IPS DF 6.9 (cell line): ENCODE measurements at regions not wholly inside any gene's neighbourhood (a gene's known extent, or its start where the extent isn't known, plus 50 kb on each side); places are given as distances from the start of the nearest gene placed in this dataset.

Experiments used
- DNase-seq: peaks from one replicate; pipeline ENCODE4 v3.0.0-alpha.2; 2013; ENCODE audit warnings: low read depth, low spot score
- H3K27ac ChIP-seq: one replicate; pipeline ENCODE4 v1.5.1; 2013; ENCODE audit warnings: low read length, control low read depth
- H3K27me3 ChIP-seq: 2 replicates; pipeline ENCODE4 v1.6.1; 2013; ENCODE audit warnings: mild to moderate bottlenecking, low read length; ENCODE audit not compliant: control insufficient read depth, insufficient read depth
- H3K36me3 ChIP-seq: 2 replicates; pipeline ENCODE4 v1.6.1; 2013; ENCODE audit warnings: low read length; ENCODE audit not compliant: control insufficient read depth, insufficient read depth
- H3K4me1 ChIP-seq: 2 replicates; pipeline ENCODE4 v1.6.1; 2013; ENCODE audit warnings: low read length; ENCODE audit not compliant: control insufficient read depth, insufficient read depth
- H3K4me3 ChIP-seq: 2 replicates; pipeline ENCODE4 v1.5.1; 2013; ENCODE audit warnings: mild to moderate bottlenecking, low read length
- H3K9me3 ChIP-seq: 2 replicates; pipeline ENCODE4 v1.6.1; 2013; ENCODE audit warnings: low read length, inconsistent platforms; ENCODE audit not compliant: control insufficient read depth, insufficient read depth
- WGBS: extraction: QIAGEN DNeasy Blood & Tissue Kit; methylation state at CpG from one replicate; pipeline ENCODE4 v1.1.7; 2013; ENCODE audit warnings: mixed read lengths, missing lambda C conversion rate; ENCODE audit not compliant: insufficient read length, insufficient coverage; 5-methylcytosine and 5-hydroxymethylcytosine counted together

DNA sequence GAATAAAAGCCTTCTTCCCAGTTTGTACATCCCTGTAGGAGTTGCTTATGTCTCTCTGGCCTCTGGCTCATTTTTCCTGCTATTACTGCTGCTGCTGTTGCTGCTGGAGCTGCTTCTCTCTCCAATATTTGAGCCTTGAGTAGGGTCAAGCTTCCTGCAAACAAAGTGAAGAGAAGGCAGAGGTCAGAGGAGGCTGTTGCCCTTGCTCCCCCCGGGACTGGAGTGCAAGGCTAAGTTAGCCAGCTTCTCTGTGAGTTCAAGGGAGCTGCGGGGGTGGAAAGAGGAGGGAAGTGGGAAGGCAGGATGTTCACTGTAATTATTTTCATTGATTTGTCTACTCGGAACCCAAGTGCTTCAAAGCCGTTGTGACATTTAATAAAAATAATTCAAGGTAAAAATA, 77.0 kb upstream of the TMEM132E start:
- no peak overlapping the region for H3K4me3 ChIP-seq
- no peaks in the 10 kb centered on the region for H3K27me3 ChIP-seq
- H3K4me1 ChIP-seq, result no peaks in the 10 kb centered on the region
- H3K36me3 ChIP-seq, result no peaks in the 10 kb centered on the region
- DNase-seq, result no peak
- no peaks in the 10 kb centered on the region for H3K9me3 ChIP-seq
- no peak overlapping the region for H3K27ac ChIP-seq
- no CpG with 5 or more reads among the region's 4 CpGs for WGBS

DNA sequence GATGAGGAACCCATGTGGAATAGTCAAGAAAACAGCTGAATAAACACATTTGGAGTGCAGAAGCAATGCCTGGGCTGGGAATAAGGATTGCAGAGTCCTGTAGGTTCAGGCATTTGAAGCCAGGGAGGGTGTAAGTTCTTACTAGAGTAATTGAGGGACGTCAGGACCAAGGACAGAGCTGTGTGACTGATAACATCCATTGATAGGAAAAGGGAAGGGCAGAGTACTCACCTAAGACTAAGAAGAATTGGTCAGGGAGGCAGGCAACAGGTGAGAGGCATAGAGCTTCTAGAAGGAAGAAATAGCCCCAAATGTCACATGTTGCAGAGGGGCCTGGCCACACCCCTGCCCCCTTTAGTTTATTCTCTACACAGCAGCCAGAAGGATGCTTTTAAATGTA, 79.8 kb upstream of the TMEM132E start:
- no peaks in the 10 kb centered on the region for H3K4me1 ChIP-seq
- no peak overlapping the region for H3K4me3 ChIP-seq
- no peaks in the 10 kb centered on the region for H3K9me3 ChIP-seq
- no peaks in the 10 kb centered on the region for H3K27me3 ChIP-seq
- H3K36me3 ChIP-seq, result no peaks in the 10 kb centered on the region
- H3K27ac ChIP-seq, result no peak overlapping the region
- WGBS, result no CpG with 5 or more reads among the region's 1 CpG
- peak; percentile 47 for DNase-seq

DNA sequence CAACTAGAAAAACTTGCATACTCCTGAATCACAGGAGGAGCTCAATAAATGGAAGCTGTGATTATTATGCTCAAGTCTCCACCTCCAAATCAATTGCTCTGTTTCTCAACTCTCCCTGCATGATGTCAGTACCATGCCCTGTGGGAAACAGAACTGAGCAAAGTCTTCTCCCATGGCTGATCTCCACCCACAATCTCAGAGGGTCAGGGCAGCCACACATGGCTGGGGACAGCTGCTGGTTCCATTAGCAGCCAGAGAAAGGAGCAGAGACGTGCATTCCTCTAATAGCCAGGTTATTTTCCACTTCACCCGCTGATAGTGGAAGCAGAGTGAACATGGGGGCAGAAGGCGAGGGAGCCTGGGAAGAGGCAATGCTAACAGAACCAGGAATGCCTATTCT, 85.5 kb upstream of the TMEM132E start:
- H3K36me3 ChIP-seq, result no peaks in the 10 kb centered on the region
- H3K27ac ChIP-seq, result no peak overlapping the region
- no peaks in the 10 kb centered on the region for H3K27me3 ChIP-seq
- H3K4me1 ChIP-seq, result no peaks in the 10 kb centered on the region
- H3K4me3 ChIP-seq, result no peak overlapping the region
- no peaks in the 10 kb centered on the region for H3K9me3 ChIP-seq
- no peak for DNase-seq
- no CpG with 5 or more reads among the region's 3 CpGs for WGBS

DNA sequence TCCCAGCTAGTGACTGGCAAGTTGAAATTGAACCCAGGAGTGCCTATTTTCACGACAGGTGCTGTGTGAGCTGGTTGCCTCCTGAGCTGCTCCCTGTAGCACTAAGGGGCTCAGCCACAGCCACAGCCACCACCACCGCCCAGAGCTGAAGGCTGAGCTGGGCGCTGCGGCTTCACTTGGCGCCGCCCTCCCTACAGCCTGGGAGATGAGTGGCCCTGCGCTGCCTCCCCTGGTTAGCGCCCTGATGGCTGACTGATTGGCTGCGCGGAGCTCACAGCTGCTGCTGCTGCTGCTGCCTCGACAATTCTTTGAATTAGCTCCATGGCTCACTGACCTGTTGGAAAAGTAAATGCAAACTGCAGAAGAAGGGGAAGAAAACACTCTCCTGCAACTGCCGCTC, 91.8 kb upstream of the TMEM132E start:
- no peak overlapping the region for H3K4me3 ChIP-seq
- no peaks in the 10 kb centered on the region for H3K9me3 ChIP-seq
- no peak overlapping the region for H3K27ac ChIP-seq
- no peaks in the 10 kb centered on the region for H3K4me1 ChIP-seq
- DNase-seq, result no peak
- H3K36me3 ChIP-seq, result no peaks in the 10 kb centered on the region
- no CpG with 5 or more reads among the region's 12 CpGs for WGBS
- no peaks in the 10 kb centered on the region for H3K27me3 ChIP-seq

DNA sequence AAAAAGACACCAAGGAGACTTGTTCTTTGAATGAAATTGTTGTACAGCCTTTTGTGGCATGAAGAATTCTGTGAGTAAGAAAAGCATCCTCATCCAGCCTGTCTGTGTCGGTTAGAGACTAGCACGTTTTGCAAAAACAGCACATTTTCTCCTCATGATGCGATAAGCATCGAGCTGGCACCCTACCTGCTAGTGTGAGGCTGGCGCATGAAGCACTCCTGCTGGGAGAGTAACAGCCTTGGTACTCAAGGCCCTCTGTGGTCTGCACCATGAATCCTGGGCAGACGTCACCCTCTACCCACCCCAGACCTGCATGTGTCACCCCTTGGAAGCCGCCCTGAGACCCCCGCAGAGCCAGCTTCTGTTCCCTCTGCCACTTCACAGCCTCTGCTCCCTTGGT, 92.6 kb upstream of the TMEM132E start:
- DNase-seq, result no peak
- H3K27me3 ChIP-seq, result no peaks in the 10 kb centered on the region
- no peaks in the 10 kb centered on the region for H3K9me3 ChIP-seq
- no peaks in the 10 kb centered on the region for H3K36me3 ChIP-seq
- no peaks in the 10 kb centered on the region for H3K4me1 ChIP-seq
- no CpG with 5 or more reads among the region's 8 CpGs for WGBS
- H3K4me3 ChIP-seq, result no peak overlapping the region
- no peak overlapping the region for H3K27ac ChIP-seq

DNA sequence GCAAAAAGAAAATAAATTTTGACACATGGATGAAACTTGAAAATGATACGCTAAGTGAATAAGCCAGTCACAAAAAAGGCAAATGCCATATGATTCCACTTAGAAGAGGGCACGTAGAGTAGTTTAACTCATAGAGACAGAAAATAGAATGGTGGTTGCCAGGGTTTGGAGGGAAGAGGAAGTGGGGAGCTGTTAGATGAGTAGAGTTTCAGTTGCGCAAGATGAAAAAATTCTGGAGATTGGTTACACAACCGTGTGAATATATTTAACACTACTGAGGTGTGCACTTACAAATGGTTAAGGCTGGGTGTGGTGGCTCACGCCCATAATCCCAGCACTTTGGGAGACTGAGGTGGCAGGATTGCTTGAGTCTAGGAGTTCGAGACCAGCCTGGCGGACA, 93.4 kb upstream of the TMEM132E start:
- Histone ChIP-seq H3K36me3 (no peaks in the 10 kb centered on the region), H3K4me1 (no peaks in the 10 kb centered on the region), H3K27ac (no peak overlapping the region), H3K4me3 (no peak overlapping the region), H3K27me3 (no peaks in the 10 kb centered on the region), H3K9me3 (no peaks in the 10 kb centered on the region)
- DNase-seq, result no peak
- no CpG with 5 or more reads among the region's 7 CpGs for WGBS

DNA sequence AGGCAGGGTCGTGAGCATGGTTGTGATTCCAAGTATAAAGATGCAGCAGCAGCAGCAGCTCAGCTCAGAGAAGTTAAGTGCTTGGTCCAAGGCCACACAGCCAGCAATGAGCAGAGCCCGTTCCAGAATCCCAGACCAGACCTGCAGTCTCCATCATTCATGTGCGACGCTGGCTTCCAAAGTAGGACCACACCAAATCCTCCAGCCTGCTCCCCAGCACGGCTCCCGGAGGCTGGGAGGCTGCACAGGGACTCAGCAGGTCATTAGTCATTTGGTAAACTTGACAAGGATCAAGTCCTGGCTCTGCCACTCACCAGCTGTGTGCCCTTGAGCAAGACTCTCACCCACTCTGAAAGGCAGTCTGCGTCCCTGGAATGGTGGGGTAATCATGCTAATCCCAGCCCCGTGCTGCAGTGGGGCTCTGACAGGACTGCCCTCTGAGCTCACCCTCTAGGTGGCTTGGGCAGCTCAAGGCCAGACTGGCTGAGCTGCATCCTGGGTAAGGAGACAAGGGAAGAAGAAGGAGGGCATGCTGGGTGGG, 95.1 kb upstream of the TMEM132E start:
- H3K27ac ChIP-seq, result no peak overlapping the region
- H3K4me1 ChIP-seq, result no peaks in the 10 kb centered on the region
- no peak for DNase-seq
- H3K36me3 ChIP-seq, result no peaks in the 10 kb centered on the region
- H3K4me3 ChIP-seq, result no peak overlapping the region
- H3K9me3 ChIP-seq, result no peaks in the 10 kb centered on the region
- no CpG with 5 or more reads among the region's 8 CpGs for WGBS
- H3K27me3 ChIP-seq, result no peaks in the 10 kb centered on the region

DNA sequence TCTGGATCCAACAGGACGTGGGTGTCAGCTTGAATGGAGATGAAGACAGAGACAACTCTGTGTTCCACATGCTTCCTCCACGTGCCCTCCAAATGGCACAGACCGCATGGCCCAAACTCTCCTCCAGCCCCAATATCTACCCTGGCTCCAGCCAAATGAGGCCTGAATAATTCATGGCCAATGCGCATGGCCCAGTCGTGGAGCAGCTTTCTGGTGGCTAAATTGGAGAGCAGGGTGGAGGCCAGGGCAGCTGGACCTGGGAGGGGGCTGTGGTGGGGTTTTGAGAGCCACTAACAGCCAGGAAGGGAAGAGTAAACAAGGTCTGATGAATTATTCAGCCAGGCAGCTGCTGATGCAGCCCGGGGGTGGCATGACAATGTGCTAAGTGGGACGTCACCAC, 96.7 kb upstream of the TMEM132E start:
- Histone ChIP-seq H3K4me3 (no peak overlapping the region), H3K9me3 (no peaks in the 10 kb centered on the region), H3K27me3 (no peaks in the 10 kb centered on the region), H3K36me3 (no peaks in the 10 kb centered on the region), H3K27ac (no peak overlapping the region), H3K4me1 (no peaks in the 10 kb centered on the region)
- DNase-seq, result no peak
- WGBS, result no CpG with 5 or more reads among the region's 7 CpGs

DNA sequence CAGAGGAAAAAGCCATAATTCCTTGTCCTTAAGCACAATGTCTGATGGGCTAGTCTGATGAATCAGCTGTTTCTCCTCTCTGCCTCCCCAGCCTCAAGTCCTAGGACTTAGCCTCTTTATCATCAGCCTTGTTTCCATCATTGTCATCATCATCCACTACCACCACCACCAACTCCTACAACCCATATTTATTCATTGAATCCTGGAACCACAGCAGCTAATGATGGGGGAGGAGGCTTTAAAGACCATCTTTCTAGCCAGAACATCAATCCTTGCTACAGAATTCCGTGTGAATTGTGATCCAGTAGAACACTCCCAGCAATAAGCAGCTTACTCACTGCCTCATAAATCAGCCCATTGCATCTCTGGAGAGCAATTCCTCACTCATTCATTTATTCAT, 97.6 kb upstream of the TMEM132E start:
- no peak for DNase-seq
- H3K36me3 ChIP-seq, result no peaks in the 10 kb centered on the region
- no CpG with 5 or more reads among the region's 1 CpG for WGBS
- H3K27me3 ChIP-seq, result no peaks in the 10 kb centered on the region
- no peaks in the 10 kb centered on the region for H3K9me3 ChIP-seq
- no peaks in the 10 kb centered on the region for H3K4me1 ChIP-seq
- no peak overlapping the region for H3K27ac ChIP-seq
- no peak overlapping the region for H3K4me3 ChIP-seq

DNA sequence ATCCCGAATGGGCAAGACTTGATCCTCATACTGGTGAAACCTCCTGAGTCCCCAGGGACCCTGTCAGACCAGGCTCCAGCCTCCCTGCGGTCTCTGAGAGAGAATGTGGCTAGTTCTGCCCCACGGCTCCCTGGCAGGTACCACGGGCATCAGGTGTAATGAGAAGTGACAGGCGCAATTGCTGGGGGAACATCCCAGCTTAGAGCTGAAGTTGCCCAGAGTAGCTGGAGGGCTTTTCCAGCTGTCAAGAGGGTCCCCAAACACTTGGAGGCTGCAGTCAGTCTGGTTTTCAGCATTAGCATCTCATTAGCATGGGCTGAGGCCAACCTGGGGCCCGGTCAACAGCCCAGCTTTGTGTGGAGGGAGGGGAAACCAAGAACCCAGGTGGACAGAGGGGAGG, 100.0 kb upstream of the TMEM132E start:
- Histone ChIP-seq H3K4me1 (no peaks in the 10 kb centered on the region), H3K27me3 (no peaks in the 10 kb centered on the region), H3K36me3 (no peaks in the 10 kb centered on the region), H3K27ac (no peak overlapping the region), H3K4me3 (no peak overlapping the region), H3K9me3 (no peaks in the 10 kb centered on the region)
- no CpG with 5 or more reads among the region's 6 CpGs for WGBS
- no peak for DNase-seq

DNA sequence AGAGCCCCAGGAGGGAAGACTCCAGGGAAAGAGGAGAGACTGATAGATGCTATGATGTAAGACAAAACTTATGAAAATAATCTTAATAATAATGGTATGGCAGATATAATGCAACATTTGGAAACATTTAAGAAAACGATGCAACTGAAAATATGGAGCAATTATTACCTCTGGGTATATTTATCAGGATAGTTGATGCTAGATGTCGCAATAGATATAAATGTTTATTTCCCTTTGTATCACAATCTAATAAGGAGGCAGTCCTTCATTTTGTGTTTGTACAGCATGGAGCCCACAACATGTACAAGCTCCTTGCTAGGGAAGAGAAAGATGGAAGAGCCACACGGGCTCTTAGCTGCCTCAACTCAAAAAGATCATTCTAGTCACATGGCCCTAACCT, 101.1 kb upstream of the TMEM132E start:
- no peak overlapping the region for H3K27ac ChIP-seq
- WGBS, result no CpG with 5 or more reads among the region's 3 CpGs
- no peaks in the 10 kb centered on the region for H3K9me3 ChIP-seq
- H3K4me3 ChIP-seq, result no peak overlapping the region
- no peak for DNase-seq
- H3K27me3 ChIP-seq, result no peaks in the 10 kb centered on the region
- no peaks in the 10 kb centered on the region for H3K36me3 ChIP-seq
- no peaks in the 10 kb centered on the region for H3K4me1 ChIP-seq
